NOMO-1 treated with dmso at 0.1 percent for 144 hours (cell line): ENCODE measurements at regions not wholly inside any gene's neighbourhood (a gene's known extent, or its start where the extent isn't known, plus 50 kb on each side); places are given as distances from the start of the nearest gene placed in this dataset.

Experiments used
- DNase-seq: peaks from one replicate; lab custom pipeline; 2025; ENCODE audit not compliant: unreplicated experiment; lab: John Stamatoyannopoulos, UW

DNA sequence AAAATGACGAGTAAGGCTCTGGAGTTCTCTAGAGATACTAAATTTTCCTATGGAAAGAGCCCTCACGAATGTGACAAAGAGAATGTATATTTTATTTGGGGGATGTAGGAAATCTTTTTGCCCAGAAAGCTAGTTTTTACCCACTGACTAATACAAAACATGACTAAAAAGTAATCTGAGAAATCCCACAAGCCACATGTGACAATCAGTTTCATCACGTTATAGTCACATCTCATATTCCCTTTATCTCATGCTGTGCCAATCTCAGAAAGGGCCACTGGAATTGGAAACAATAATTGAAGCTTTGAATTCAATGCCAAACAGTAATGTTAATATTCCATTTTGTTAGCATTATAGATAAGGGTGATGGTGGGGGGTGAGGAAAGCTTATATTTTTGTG, 509.0 kb upstream of the GOLIM4 start:
- no peak for DNase-seq

DNA sequence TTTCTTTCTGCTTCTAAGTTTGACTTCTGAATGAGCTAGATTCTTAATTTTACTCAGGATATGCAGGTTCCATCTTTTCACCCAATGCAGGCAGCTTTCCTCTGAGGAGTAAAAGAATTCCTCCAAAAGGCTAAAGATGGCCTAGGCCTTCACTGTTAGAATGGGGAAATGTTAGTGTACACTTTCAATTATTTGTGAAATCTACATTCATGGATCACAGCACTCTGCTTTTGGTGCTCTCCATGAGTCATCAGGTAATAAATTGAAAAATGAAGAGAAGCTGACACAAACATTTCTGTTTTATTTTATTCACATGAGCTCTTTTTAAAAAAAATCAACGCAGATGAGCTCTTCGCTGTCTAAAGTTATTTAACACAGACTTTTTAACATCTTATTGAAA, 502.5 kb upstream of the GOLIM4 start:
- DNase-seq = no peak

DNA sequence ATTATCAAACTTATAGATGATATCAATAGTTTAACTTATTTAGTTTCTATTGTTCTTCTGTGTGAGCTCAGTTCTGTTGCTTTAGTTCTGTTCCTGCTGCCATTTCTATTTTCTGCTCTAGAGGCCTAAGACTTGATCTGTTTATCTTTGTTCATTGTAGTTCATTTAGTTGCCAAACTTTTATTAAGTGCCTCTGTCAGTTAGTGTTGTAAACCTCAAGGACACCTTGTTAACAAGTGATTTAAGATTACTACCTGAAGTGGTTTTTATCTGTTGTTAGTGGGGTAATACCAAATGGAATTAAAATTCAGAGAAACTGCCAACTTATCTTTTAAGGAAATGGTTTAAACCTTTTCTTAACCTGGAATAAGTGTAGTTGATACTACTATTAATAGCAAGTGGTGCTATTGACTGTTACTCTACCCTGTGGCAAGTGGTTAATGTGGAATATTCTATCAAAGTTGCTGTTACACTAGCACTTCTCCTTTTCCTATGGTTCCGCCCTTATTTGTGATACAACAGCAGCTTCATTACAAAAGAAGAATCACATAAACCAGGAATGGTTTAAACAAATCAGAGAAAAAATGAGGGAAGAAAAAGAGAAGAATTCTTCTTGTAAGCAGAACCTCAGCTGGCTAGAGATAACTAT, 500.6 kb upstream of the GOLIM4 start:
- DNase-seq = no peak

DNA sequence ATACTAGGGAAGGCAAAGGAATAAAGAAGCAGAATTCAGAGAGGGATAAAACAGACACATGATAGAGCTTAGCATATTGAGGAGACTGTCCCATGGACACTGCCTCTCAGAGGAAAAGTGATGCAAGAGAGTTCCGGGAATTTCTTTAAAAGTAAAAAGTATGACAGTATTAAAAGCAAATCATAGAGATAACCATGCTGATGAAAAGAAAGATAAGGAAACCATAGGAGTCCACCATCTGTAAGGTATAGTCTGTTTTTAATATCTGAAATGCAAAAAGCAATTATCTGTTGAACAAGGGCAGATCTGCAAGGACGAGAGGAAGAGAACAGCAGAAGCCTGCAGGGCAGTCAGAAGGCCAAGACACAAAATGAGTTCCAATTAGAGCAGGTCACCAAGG, 495.9 kb upstream of the GOLIM4 start:
- no peak for DNase-seq

DNA sequence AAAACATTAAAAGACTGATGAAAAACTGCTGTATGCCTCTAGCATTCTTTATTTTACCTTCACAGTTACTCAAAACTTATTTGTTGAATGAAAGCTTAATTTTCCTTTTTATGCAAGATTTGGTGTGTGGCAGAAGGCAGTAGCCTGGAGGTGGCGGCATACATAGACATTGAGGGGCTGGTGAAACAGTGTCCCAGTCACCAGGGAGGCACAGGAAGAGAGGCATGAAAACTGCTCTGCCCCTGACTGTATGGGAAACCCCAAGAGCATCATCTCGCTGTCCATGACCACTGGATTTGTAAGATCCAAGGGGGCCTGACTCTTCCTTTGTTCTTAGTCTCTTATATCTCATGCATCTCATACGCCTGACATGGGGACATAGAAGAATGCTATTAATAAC, 493.7 kb upstream of the GOLIM4 start:
- no peak for DNase-seq

DNA sequence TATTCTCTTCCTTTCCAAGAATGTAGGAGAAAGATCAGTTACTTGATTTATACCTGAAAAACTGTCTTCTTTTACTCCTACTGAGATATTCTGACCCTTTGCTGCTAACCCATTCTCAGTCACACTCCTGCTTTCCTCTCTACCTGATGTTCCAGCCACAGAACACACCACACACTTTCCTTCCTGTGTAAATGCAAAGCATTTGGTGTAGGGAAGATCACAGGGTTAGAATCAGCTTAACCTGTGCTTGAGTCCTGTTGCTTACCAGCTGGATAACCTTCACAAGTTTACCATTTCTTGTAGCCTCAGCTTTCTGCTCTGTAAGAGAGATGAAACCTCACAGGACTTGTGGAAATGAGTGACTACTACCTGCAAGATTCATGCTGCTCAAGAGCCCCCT, 489.8 kb upstream of the GOLIM4 start:
- DNase-seq = no peak

DNA sequence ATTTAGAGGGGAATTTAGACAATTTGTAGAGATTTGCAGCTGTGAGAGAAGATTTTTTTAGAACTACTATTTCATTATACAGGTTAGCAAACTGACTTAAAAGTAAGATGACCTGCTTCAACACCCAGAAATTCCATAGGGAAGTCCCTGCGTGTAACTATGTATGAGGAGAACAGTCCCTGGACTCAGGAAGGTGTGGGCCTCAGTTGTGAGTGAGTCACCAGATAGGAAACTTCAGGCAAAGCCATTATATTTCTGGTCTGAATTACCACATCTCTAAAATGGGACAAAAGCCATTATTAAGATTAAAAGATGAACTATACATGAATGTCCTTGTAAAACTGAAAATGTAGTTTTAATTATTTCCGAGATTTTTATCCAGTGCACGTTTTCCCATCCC, 488.3 kb upstream of the GOLIM4 start:
- DNase-seq = no peak

DNA sequence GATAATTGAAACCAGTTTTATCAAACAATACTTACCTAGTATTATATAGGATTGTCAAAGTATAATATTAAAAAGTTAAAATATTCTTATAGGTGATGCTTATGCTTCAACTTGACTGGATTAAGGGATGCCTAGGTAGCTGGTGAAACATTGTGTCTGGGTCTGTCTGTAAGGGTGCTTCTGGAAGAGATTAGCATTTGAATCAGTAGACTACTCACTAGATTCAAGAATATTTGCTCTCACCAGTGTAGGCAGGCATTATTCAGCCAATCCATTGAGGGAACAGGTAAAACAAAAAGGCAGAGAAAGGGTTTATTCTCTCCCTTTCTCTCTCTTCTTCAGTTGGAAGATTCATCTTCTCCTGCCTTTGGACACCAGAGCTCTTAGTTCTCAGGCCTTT, 486.8 kb upstream of the GOLIM4 start:
- no peak for DNase-seq

DNA sequence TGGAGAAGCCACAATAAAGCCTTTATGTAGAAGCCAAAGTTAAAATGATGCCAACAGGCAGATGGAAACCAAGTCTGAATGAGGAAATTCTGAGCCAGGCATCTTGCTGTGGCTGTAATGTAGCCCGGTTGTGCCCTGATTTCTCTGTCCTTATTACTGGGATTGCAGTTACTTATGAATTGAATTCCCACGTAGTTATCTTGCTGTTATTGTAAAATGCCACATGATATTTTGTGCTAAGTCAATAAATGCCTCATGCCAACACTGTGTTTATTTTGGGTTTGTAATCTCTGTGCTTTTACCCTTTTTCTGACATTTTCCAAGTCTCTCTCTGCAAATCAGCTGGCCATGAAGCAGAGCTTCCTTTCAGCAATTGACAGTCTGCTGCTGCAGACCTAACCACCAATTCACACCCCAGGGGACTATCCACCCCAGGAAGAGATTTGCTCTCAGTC, 486.1 kb upstream of the GOLIM4 start:
- DNase-seq = no peak

DNA sequence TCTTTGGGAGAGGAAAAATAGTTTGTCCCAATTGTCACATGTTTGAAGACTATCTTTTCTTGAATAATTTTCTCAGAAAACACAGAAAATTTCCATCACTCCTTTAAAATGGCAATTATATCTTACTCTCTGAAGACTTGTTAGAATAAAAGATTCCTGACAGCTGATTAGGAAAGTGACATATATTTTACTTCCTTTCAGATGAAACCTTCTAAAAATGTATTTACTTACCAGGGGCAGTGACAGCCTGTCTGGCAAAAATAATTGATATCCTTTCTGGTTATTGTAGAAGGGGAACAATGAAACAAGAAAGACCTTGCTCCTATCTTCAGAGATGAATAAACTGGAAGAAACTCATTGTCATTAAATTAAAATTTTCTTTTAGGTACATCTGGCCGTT, 483.3 kb upstream of the GOLIM4 start:
- no peak for DNase-seq

DNA sequence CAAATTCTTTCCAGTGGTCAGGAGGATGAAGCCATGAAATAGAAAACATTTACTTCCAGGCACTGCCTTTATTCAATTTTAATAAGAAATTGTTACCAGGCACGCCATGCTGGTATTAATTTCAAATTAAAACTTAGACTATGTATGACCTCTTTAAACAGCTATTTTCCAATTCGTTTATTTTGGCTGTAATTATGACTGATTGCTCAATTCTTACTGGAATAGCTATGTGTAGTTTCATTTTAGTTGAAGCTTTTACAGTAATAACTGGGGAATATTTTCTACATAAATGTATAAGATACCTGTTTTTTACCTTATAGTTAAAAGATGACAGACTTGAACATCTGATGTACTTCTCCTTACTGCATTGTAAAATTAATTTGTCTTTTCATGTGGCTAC, 480.0 kb upstream of the GOLIM4 start:
- no peak for DNase-seq

DNA sequence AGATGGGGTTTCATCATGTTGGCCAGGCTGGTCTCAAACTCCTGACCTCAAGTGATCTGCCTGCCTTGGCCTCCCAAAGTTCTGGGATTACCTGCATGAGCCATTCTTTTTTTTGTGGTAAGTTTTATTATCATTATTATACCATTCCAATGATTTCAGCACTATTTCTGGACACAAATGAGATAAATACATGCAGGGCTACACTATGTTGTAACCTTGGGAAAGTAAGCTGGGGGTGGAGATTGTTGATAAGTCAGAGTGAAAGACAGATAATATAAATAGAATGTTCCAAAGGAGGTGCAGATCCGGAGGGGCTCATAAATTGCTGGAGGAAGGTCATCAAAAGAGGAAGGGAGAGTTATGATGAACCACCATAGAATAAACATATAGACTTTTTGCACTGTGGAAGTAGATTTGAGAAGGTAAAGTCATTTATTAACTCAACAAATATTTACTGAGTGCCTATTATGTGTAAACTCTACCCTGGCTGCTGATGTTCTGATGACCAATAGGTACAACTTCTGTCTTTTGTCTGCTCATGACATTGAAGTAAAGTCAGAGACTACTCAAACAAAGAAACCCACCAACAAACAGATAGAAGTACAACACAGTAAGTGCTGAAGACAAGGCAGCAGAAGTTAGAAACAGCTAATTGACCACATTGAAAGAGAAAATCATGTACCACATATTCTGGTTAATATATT, 478.9 kb upstream of the GOLIM4 start:
- no peak for DNase-seq

DNA sequence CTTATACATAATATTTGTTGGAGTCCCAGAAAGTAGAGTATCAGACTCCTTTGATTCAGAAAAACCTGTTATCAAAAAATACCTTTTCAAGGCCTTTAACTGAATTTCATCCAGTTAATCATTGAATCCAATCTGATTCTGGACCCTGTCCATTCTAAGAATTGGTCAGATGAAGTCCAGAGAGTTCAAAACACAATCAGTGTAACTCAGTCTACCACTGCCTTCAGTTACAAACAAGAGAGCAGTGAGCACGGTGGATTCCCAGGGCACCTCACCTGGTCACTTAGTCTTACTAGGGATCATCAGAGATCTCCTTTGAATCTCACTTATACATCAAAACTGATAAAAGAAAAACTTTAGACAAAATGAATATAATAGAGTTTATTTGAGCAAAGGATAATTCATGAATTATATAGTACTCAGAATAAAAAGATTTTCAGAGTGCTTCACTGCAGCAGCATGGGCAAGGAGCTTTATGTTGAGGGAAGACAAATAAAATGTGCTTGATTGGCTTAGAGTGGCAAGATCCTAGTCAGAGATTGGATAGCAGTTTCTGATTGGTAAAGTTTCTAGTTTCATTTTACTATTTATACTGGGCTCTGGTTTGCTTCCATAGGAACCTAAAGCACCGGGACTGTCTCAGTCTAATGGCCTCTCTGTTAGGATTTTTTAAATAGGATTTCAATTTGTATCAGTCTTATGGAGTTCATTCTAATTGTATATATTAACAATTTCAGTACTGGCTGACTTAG, 474.9 kb upstream of the GOLIM4 start:
- no peak for DNase-seq

DNA sequence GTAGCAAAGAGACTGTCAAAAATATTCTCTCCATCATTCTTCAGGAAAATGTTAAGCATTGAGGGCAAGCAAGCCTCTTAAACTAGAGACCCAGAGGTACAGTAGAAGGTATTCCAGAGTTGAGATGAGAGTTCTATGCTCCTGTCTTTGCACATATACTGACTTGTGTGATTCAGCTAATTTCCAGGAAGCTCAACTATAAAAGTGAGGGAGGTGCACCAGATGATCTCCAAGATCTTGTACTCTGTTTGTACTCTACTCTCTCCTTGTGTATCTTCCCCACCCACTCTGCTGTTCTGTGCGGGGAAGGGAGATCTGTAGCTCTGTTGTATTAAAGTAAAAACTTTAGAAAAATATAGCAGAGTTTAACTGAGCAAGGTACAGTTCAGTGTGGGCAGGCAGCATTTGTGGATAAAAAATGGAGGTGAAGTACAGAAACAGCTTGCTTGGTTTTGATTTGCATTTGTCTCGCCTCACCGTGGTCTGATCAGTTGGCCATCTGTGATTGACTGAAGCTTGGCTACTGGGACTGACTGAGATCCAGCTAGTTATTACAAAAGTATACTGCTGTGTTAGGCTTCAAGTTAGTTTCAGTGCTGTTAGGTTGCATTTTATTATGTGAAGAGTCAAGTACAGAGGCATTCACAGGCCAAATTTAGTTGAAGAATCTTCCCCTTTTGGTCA, 463.1 kb upstream of the GOLIM4 start:
- DNase-seq = no peak

DNA sequence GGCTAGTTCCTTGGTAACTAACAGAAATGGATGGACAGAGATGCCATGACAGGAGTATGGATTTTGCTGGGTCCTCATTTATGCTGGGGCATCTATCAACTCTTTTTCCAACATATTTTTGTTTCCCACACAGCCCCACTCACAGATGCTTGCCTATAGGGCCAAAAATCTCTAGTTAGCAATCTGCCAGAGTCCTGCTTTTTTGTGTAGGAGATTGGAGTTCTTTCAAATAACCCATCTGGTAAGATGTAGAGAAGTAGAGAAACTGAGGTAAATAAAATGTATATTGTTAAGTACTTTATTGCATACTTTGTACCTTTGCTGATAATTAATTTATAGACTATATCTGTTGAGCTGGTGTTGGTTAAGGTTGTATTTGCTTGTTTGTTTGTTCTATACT, 456.5 kb upstream of the GOLIM4 start:
- DNase-seq = no peak

DNA sequence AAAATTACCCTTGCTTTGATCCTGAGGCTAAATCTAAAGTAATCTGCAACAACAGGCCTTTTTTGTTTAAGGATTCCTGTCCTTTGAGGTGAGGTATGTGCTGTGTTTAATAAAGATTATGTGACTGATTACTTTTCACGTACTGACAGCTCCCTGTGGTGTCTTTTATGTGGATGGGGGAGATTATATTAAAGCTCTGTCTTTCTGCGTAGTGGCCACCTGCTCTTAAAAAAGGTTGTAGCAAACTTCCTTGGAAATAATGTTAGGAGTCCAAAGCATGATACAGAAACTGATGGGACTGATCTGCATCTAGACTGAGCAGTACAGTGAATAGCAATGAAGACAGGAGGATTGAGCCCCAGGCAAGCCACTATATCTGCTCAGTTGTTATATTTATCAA, 453.0 kb upstream of the GOLIM4 start:
- no peak for DNase-seq

DNA sequence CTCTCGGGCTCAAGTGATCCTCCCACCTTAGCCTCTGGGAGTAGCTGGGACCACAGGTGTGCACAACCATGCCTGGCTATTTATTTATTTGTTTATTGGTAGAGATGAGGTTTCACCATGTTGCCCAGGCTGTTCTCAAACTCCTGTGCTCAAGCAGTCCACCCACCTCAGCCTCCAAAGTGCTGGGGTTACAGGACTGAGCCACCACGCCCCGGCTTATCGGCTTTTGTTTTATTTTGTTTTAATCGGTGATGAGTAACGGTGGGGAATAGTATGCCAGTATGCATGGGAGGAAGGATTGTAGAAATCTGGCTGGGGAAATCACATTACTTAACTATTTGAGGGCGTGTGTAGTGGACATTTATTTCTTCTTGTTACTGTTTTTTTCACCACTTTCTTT, 451.0 kb upstream of the GOLIM4 start:
- DNase-seq = no peak

DNA sequence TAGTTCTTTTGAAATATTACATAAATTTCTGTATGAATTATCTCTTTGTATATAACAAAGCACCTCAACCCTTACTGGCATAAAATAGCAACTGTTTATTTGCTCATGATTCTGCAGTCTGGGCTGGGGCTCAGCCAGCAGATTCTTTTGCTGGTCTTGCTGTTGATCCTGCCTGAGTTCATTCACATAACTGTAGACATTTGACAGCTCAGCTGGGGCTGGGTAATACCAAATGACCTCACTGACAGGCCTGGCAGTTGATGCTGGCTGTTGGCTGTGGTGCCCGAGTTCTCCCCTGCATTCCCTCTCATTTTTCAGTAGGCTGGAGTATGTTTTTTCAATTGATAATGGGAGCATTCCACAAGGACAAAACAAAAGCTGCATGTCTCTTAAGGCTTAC, 449.9 kb upstream of the GOLIM4 start:
- no peak for DNase-seq

DNA sequence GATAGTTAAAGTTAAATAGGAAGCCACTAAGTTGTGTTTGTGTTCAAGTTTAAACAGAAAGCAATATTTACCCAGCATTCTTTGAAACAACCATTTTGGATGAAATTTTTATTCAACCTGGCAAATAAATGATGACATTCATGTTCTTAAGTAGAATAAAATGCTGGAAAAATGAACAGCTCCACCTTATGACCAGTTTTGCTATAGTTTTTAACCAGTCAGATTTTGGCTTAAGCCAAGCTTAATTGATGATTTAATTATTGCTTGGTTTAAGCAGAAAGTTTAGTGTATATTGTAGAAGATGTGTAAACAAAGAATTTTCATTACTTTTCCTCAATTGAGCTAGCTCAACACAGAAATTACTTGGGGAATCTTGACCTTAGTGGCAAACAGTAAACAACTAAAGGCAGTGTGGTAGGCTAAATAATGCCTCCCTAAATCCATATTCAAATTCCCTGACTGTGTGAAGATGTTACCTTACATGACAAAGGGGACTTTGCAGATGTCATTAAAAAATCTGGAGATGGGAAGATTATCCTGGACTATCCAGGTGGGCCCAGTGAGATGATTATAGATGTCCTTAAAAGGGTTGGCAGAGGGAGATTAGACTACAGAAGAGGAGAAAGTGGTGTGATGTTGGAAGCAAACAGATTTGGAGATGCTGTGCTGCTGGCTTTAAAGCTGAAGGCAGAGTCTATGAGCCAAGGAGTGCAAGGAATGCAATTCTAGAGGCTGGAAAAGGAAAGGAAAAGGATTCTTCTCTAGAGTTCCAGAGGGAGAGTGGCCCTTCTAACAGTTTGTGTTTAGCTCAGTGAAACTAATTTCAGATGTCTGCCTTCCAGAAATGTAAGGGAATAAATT, 448.6 kb upstream of the GOLIM4 start:
- no peak for DNase-seq

DNA sequence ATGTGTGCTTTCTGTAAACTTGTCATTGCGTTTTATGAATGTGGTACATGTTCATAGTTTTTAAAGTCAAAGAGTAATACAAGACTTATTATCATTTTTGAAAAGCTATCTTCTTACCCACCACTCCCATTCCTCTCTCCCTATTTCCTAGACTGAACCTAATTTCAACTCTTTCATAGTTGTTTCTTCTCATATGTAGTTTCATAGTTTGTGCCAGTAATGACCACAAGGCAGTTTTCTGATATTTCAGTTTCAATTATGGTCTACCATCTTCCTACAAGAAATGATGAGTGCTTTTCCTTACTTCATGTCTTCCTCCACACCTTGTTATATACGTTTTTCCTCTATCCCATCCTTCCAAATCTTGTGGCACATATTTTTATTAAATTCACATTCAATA, 445.0 kb upstream of the GOLIM4 start:
- DNase-seq = no peak

DNA sequence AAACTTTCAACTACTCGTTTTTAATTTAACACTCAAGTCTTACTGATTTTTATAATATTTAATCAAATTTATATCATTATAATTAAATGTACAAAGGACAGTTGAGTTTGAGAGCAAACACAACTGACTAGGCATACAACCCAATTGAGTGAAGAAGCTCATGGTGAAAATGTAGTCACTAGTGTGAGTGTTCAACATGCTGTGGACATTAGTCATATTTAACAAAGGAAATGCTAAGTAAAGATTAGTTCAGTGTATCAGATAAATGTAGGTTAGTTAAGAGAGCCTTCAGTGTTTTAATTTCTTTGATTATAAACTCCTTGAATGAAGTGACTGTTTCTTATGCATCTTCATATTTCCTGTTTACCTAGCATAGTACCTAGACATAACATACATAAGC, 444.2 kb upstream of the GOLIM4 start:
- DNase-seq = no peak
